NB4 (cell line): ENCODE measurements at regions not wholly inside any gene's neighbourhood (a gene's known extent, or its start where the extent isn't known, plus 50 kb on each side); places are given as distances from the start of the nearest gene placed in this dataset.

ENCODE experiments used
- DNase-seq: peaks from one replicate; pipeline ENCODE4 v3.0.0; 2010; ENCODE audit warnings: low read depth
- H3K4me3 ChIP-seq: one replicate; pipeline ENCODE4 v1.5.1; 2011; ENCODE audit warnings: mild to moderate bottlenecking, low read depth, low read length, moderate library complexity
- MYC ChIP-seq: IDR thresholded peaks from 2 replicates; pipeline ENCODE4 v1.6.1; 2011; ENCODE audit warnings: low read depth, low read length
- POLR2A ChIP-seq: IDR thresholded peaks from 2 replicates; pipeline ENCODE4 v1.6.1; 2011; ENCODE audit warnings: mild to moderate bottlenecking; ENCODE audit not compliant: insufficient read length; ENCODE audit errors: extremely low read depth
- TF ChIP-seq, protein P1 (sequence below): IDR thresholded peaks from 2 replicates; pipeline ENCODE4 v1.6.1; 2011; ENCODE audit warnings: low read depth, low read length
- TF ChIP-seq, protein P2 (sequence below): IDR thresholded peaks from one replicate; pipeline ENCODE4 v1.5.1; 2012; ENCODE audit warnings: low read depth, low read length

DNA sequence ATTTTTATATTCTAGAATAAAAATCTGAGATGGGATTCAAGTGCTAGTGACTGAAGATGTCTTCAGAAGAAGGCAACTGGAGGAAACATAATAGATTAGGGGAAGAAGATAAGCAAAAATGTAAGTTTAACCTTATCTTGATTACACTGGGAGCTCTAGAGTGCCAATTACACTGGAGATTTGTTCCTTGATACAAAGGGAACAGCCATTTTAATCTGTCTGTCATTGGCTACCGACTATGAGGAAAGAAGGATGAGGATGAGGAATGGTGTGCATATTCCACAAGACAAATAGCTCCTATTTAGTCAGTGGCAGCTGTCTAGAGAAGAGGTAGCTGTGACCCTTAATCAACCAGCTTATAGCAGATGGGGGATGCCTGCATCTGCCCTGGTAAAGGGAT is 1034.5 kb upstream of the IGFBP7 start:
- TF ChIP-seq POLR2A (no peak), MYC (no peak)
- TF ChIP-seq, protein P1, sequence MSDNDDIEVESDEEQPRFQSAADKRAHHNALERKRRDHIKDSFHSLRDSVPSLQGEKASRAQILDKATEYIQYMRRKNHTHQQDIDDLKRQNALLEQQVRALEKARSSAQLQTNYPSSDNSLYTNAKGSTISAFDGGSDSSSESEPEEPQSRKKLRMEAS: no peak
- TF ChIP-seq, protein P2, sequence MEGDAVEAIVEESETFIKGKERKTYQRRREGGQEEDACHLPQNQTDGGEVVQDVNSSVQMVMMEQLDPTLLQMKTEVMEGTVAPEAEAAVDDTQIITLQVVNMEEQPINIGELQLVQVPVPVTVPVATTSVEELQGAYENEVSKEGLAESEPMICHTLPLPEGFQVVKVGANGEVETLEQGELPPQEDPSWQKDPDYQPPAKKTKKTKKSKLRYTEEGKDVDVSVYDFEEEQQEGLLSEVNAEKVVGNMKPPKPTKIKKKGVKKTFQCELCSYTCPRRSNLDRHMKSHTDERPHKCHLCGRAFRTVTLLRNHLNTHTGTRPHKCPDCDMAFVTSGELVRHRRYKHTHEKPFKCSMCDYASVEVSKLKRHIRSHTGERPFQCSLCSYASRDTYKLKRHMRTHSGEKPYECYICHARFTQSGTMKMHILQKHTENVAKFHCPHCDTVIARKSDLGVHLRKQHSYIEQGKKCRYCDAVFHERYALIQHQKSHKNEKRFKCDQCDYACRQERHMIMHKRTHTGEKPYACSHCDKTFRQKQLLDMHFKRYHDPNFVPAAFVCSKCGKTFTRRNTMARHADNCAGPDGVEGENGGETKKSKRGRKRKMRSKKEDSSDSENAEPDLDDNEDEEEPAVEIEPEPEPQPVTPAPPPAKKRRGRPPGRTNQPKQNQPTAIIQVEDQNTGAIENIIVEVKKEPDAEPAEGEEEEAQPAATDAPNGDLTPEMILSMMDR: no peak
- DNase-seq: no peak
- H3K4me3 ChIP-seq: no peak overlapping the region

DNA sequence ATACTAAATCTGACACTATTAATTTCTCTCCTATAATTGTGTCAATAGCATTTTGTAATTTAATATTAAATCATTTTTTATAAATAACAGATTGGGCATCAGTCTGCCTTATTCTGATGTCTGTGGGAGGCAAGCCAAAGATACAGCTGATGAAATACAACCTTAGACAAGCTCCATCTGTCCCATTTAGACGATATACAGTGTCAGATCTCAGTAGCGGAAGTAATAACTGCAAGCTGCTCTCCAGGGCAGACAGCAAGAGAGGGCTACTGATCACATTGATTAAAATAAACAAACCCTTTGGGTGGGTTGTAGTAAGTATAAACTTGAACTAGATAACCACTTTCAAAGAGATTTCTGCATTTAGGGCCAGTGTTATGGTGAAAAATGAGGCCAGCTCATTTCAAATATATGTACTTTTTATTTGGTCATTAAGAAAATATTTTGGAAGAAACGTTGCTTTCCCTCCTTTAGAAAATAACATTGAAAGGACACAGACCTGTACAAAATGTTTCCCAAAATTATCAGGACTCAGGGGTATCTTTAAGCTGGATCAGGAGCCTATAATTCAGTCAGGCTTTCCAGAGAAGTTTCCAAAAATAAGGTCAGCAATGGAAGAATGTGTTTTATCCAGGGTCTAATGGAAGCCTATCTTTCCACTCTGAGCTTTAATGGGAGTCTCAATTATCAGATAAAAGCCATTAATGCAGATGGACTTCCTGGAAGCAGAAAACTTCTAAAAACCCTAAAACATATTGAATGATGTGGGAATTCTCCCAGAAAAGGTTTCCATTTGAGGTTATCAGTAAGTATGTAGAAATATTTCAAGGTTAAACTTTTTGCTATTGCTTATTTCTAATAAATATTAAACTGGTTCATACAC is 1028.8 kb upstream of the IGFBP7 start:
- H3K4me3 ChIP-seq: no peak overlapping the region
- DNase-seq: no peak
- TF ChIP-seq MYC (no peak), POLR2A (no peak)
- TF ChIP-seq, protein P1: no peak
- TF ChIP-seq, protein P2: no peak

DNA sequence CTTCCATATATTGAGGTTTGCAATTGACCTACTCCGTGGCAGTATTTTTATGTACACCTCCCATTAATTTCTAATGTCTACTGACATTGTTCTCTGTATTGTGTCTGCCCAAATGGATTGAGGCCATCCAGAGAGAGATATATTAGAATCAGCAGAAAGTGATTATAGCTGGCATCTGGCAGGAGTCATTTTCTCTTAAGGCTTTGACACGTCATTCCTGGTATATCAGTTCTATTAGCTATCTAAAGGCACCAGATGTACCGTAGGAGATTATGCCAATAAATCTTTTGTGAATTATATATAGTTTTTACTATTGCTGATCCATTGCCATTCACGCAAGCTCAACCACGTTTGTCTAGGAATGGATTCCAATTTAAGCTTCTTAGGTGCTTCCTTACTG is 1026.4 kb upstream of the IGFBP7 start:
- TF ChIP-seq POLR2A: no peak
- TF ChIP-seq, protein P1: no peak
- no peak for TF ChIP-seq MYC
- TF ChIP-seq, protein P2: no peak
- no peak overlapping the region for H3K4me3 ChIP-seq
- DNase-seq: no peak

DNA sequence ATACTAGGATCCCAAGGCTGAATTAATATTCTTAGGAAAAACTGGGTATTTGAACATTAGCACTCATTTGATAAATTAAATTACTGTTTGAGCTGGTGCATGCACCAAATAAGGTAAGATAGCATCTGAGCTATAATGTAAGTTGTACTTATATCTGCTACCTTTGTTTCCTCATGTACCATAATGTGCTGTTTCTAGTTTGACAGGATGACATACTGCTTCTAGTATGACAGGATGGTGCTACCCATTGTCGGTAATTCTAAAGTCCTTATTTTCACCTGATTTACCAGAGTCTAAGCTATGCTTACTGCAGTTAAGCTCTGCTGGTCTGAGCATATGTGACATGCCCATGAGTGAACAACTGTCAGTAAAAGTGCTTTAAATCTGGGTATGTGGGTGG is 1017.5 kb upstream of the IGFBP7 start:
- no peak overlapping the region for H3K4me3 ChIP-seq
- no peak for DNase-seq
- TF ChIP-seq POLR2A (no peak), MYC (no peak)
- TF ChIP-seq, protein P2: no peak
- TF ChIP-seq, protein P1: no peak

DNA sequence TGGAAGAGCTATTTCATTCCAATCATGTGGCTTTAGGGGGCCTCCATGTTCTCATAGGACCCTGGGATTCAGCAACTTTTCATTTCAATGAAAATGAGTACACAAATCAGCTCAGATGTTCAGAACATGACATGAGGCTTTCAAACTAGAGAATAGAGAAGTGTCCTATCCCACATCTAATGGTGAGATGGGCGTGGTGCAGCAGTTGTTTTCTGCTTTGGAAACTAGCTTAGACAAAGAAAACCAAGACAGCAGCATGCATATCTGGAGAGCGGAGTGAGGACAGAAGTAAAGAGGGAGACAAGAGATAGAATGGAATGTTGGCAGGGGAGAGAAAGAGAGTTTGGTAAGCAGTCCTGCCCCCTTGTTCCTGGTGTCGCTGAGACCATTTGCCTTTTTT is 1009.1 kb upstream of the IGFBP7 start:
- no peak for TF ChIP-seq MYC
- TF ChIP-seq POLR2A: no peak
- TF ChIP-seq, protein P1: no peak
- TF ChIP-seq, protein P2: no peak
- DNase-seq: no peak
- H3K4me3 ChIP-seq: no peak overlapping the region
